ENCODE measurements at regions not wholly inside any gene's neighbourhood (a gene's known extent, or its start where the extent isn't known, plus 50 kb on each side); places are given as distances from the start of the nearest gene placed in this dataset.
"Not testable (repeated sequence)": the region's sequence is repeated elsewhere in the genome, so short reads cannot be mapped to it uniquely, and the experiment has no call there.

DNA sequence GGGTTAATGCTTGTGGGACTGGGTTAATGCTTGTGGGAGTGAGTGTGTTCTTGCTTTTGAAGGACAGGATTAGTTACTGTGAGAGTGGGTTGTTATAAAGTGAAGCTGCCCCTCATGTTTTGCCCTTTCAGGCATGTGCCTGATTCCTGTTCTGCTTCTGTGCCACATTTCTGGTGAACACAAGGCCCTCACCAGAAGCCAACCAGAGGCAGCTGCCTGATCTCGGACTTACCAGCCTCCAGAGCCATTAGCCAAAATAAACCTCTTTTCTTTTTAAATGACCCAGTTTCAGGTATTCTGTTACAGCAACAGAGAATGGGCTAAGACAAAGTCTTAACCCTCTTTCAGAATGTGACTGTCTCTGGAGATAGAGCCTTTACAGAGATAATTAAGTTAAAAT, 113.3 kb upstream of the TMTC4 start:
- no peaks in the 10 kb centered on the region for H4K20me1 ChIP-seq (ENCODE audit: insufficient read depth)
- RAD21 ChIA-PET (ENCODE audit: low non-redundant PET in 1 of 2, low total read pairs in 2 of 2, uncharacterized antibody in 2 of 2, unreplicated experiment in 2 of 2) = no interaction called here

GRCh38 chr13:100776686-100777085, 102.1 kb upstream of the TMTC4 start:
- H3K4me1 ChIP-seq (ENCODE audit: control insufficient read depth in 1 of 2, insufficient read depth in 2 of 2, low read length in 2 of 2); BruUV-seq (replicated peaks); H3K9me3 ChIP-seq (ENCODE audit: control insufficient read depth in 1 of 2, insufficient read depth in 1 of 2, low read depth in 1 of 2, low read length in 2 of 2); RAD21 ChIA-PET (ENCODE audit: low non-redundant PET in 1 of 2, low total read pairs in 2 of 2, uncharacterized antibody in 2 of 2, unreplicated experiment in 2 of 2); intact Hi-C loops (cut with micrococcal nuclease); ATAC-seq; H3K27ac ChIP-seq (ENCODE audit: low read depth, low read length); H3K4me2 ChIP-seq (ENCODE audit: low read length); H3K36me3 ChIP-seq (ENCODE audit: control insufficient read depth in 1 of 2, insufficient read depth in 2 of 2, low read length in 2 of 2); CTCF ChIA-PET; H3K27me3 ChIP-seq (ENCODE audit: insufficient read depth, low read length); POLR2A ChIA-PET; H3K9ac ChIP-seq (ENCODE audit: low read length); H2AFZ ChIP-seq (ENCODE audit: low read depth, low read length, poor library complexity, severe bottlenecking); H3K79me2 ChIP-seq (ENCODE audit: insufficient read depth, low read length); H4K20me1 ChIP-seq (ENCODE audit: insufficient read depth); H3K4me3 ChIP-seq (replicated peaks in 1 of 2; ENCODE audit: low read depth in 1 of 2, low read length in 2 of 2); H3K9me2 ChIP-seq (ENCODE audit: insufficient read depth); DNase-seq (ENCODE audit: low read depth, low spot score): not testable (repeated sequence)

More for the DNA sequence above, 113.3 kb upstream of the TMTC4 start:
- ATAC-seq = no peak
- CTCF ChIA-PET = no interaction called here
- H3K9me2 ChIP-seq (ENCODE audit: insufficient read depth) = no peaks in the 10 kb centered on the region
- H3K4me3 ChIP-seq (replicated peaks in 1 of 2; ENCODE audit: low read depth in 1 of 2, low read length in 2 of 2) = no peak overlapping the region
- no peaks in the 10 kb centered on the region for H3K36me3 ChIP-seq (ENCODE audit: control insufficient read depth in 1 of 2, insufficient read depth in 2 of 2, low read length in 2 of 2)
- H3K9me3 ChIP-seq (ENCODE audit: control insufficient read depth in 1 of 2, insufficient read depth in 1 of 2, low read depth in 1 of 2, low read length in 2 of 2) = no peaks in the 10 kb centered on the region
- intact Hi-C loops (cut with micrococcal nuclease) = no loop called here
- H3K27me3 ChIP-seq (ENCODE audit: insufficient read depth, low read length) = peaks cover 40% of the 10 kb centered on the region
- no peak overlapping the region for H2AFZ ChIP-seq (ENCODE audit: low read depth, low read length, poor library complexity, severe bottlenecking)
- no peaks in the 10 kb centered on the region for H3K79me2 ChIP-seq (ENCODE audit: insufficient read depth, low read length)
- no peak overlapping the region for H3K4me2 ChIP-seq (ENCODE audit: low read length)
- POLR2A ChIA-PET = no interaction called here
- H3K27ac ChIP-seq (ENCODE audit: low read depth, low read length) = no peak overlapping the region
- DNase-seq (ENCODE audit: low read depth, low spot score) = no peak
- BruUV-seq (replicated peaks) = no TSS peak
- no peaks in the 10 kb centered on the region for H3K4me1 ChIP-seq (ENCODE audit: control insufficient read depth in 1 of 2, insufficient read depth in 2 of 2, low read length in 2 of 2)
- TF ChIP-seq ATF3 (IDR thresholded peaks at IDR 0.05) = no peak
- TF ChIP-seq, protein P1, sequence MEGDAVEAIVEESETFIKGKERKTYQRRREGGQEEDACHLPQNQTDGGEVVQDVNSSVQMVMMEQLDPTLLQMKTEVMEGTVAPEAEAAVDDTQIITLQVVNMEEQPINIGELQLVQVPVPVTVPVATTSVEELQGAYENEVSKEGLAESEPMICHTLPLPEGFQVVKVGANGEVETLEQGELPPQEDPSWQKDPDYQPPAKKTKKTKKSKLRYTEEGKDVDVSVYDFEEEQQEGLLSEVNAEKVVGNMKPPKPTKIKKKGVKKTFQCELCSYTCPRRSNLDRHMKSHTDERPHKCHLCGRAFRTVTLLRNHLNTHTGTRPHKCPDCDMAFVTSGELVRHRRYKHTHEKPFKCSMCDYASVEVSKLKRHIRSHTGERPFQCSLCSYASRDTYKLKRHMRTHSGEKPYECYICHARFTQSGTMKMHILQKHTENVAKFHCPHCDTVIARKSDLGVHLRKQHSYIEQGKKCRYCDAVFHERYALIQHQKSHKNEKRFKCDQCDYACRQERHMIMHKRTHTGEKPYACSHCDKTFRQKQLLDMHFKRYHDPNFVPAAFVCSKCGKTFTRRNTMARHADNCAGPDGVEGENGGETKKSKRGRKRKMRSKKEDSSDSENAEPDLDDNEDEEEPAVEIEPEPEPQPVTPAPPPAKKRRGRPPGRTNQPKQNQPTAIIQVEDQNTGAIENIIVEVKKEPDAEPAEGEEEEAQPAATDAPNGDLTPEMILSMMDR (IDR thresholded peaks at IDR 0.05 in 2 of 3, conservative IDR thresholded peaks at IDR 0.05 in 1 of 3; ENCODE audit: borderline replicate concordance in 1 of 3, insufficient read depth in 1 of 3, low read depth in 2 of 3, low read length in 2 of 3) = no peak
- TF ChIP-seq YY1 (IDR thresholded peaks at IDR 0.05; ENCODE audit: extremely low read depth, insufficient replicate concordance, low read depth, low read length) = no peak
- no peak for TF ChIP-seq MAX (IDR thresholded peaks at IDR 0.05)
- no peak for TF ChIP-seq RAD21 (IDR thresholded peaks at IDR 0.05; ENCODE audit: low read depth)
- TF ChIP-seq EZH2phosphoT487 (IDR thresholded peaks at IDR 0.05; ENCODE audit: borderline replicate concordance) = no peak
- TF ChIP-seq, protein P2, sequence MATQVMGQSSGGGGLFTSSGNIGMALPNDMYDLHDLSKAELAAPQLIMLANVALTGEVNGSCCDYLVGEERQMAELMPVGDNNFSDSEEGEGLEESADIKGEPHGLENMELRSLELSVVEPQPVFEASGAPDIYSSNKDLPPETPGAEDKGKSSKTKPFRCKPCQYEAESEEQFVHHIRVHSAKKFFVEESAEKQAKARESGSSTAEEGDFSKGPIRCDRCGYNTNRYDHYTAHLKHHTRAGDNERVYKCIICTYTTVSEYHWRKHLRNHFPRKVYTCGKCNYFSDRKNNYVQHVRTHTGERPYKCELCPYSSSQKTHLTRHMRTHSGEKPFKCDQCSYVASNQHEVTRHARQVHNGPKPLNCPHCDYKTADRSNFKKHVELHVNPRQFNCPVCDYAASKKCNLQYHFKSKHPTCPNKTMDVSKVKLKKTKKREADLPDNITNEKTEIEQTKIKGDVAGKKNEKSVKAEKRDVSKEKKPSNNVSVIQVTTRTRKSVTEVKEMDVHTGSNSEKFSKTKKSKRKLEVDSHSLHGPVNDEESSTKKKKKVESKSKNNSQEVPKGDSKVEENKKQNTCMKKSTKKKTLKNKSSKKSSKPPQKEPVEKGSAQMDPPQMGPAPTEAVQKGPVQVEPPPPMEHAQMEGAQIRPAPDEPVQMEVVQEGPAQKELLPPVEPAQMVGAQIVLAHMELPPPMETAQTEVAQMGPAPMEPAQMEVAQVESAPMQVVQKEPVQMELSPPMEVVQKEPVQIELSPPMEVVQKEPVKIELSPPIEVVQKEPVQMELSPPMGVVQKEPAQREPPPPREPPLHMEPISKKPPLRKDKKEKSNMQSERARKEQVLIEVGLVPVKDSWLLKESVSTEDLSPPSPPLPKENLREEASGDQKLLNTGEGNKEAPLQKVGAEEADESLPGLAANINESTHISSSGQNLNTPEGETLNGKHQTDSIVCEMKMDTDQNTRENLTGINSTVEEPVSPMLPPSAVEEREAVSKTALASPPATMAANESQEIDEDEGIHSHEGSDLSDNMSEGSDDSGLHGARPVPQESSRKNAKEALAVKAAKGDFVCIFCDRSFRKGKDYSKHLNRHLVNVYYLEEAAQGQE (IDR thresholded peaks at IDR 0.05; ENCODE audit: low read depth) = no peak
- TF ChIP-seq EGR1 (IDR thresholded peaks at IDR 0.05; ENCODE audit: low read depth) = no peak
- no peak overlapping the region for H3K9ac ChIP-seq (ENCODE audit: low read length)

All from HCT116 (cell line).